GM18511 (cell line): ENCODE measurements at regions not wholly inside any gene's neighbourhood (a gene's known extent, or its start where the extent isn't known, plus 50 kb on each side); places are given as distances from the start of the nearest gene placed in this dataset.

Experiments used
- ATAC-seq: cut with Tn5 transposase; IDR thresholded peaks from one replicate; pipeline ENCODE4 v1.9.1; 2021; ENCODE audit warnings: mild to moderate bottlenecking, moderate library complexity; ENCODE audit not compliant: unreplicated experiment

DNA sequence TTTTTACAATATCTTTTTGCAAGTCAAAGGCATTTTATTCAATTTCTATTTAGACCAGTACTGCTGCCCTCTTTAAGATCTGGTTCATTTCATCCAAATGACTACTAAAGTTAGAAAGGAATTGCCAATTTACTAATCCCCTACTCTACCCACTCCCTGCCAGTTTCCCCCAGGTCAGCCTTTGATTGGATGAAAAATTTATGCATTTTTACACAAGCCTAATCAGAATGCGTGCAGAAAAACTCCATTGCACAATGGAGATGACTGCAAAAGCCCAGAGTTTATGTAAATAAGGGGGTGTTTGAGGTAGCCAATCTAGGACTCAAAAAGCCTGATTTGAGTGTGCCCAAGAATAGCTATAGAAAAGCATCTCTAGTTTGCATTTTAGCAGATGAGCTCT, 310.6 kb downstream of the PABPC4L start:
- ATAC-seq, result no peak

- no peak for ATAC-seq
Measured at GRCh38 chr4:133887723-133888122, 313.9 kb downstream of the PABPC4L start.

GRCh38 chr4:133869486-133869885, 332.1 kb downstream of the PABPC4L start:
- ATAC-seq, result no peak

DNA sequence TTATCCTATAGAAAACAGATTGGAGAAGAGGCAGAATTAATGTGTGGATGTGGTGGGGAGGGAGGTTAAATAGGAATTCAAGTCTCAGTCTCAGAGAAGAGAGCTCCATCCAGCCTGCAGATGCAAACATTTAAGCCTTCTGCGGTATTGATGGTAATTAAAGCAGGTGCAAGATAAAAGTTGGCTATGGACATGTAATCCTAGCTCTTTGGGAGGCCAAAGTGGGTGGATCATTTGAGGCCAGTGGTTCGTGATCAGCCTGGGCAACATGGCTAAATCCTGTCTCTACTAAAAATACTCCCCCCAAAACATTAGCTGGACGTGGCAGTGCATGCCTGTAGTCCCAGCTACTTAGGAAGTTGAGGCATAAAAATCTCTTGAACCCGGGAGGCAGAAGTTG, 332.7 kb downstream of the PABPC4L start:
- ATAC-seq, result no peak

GRCh38 chr4:133866328-133866699, 335.3 kb downstream of the PABPC4L start:
- no peak for ATAC-seq

DNA sequence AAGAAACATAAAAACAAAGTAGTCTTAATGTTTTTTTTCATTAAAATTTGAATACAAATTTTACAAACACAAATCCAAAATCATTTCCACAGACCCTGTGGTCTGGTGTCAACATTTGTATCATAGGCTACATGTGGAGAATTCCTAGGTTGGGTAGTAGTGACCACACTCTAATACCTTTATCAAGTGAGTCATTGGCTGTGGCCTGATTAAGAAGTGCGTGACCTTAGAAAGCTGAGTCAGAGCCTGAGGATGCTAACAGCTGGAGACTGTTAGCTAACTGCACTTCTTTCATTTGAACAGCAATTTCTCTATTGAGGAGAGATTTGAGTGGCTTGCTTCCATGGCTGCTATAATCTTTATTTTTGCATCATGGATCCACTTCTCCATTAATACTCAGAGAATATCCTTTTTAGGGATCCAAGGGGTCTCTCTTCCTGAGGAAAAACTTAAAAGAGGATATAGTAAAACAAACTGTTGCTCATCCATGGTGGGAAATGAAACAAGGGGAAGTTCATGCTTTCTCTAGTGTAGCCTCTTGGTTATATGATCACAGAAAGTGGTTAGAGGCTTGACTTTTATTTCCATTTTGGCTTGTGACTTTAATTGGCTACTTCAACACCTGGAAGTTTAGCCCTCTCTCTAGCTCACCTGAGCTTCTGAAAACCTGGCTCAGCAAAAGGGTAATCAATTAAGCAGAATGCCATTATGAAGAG, 335.8 kb downstream of the PABPC4L start:
- ATAC-seq, result no peak

GRCh38 chr4:133863153-133863552, 338.4 kb downstream of the PABPC4L start:
- ATAC-seq, result no peak

DNA sequence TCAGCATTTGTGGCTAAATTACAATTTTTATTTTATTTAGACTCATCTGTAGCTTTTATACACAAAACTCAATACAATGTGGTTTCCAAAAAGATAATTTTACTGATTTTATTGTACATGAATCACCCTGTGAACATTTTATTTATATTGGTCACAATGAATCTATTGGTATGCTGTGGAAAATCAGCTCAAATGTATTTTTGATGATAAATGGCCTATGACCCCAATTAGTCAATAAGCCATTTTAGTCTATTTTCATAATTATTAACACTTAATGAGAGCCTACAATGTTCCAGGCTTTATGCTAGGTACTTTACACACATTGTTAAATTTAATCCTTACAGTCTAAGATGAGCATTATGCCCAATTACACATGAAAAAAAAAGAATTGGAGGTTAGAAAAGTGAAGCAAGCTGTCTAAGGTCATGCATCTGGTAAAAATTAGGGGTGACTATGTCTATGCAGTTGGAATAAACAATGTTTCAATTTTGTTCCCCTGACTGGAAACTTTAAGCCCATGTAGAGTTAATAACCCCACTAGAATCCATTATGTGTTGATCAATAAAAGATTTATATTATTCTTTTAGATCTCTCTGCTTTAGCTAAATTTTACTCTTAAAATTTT, 344.7 kb downstream of the PABPC4L start:
- no peak for ATAC-seq

DNA sequence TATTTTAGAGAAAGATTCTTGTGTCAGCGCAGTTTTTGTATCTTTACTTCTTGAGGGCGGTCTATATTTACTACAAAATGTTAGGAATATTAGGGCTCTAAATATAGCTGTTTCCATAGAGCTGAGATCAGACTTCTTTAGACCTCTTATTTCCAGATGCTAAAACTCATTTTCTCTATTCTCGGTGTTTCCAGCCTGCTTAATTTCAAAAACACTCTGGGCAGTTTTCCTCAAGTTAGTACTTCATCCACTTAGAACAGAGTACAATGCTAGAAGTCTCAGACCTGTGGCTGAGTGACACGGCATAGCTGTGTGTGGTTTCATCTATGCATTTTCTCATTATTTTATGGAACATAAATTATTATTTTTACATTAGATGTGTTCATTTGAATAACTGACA, 346.6 kb downstream of the PABPC4L start:
- ATAC-seq, result no peak

DNA sequence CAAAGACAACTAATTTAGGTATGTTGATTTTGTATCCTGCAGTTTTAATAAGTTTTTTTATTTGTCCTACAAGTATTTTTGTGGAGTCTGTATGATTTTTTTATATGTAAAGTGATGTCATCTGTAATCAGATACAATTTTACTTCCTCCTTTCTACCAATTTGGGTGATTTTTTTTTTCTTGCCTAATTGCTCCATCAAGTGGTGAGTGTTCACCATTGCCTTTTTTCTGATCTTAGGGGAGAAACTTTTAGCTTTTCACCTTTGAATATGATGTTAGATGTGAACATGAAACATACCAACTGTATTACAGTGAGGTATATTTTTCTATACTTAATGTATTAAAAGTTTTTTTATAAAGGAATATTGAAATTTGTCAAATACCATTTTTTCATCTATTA, 362.3 kb downstream of the PABPC4L start:
- no peak for ATAC-seq

- ATAC-seq, result no peak
Measured at GRCh38 chr4:133823177-133823576, 378.4 kb downstream of the PABPC4L start.

GRCh38 chr4:133812954-133813353, 388.6 kb downstream of the PABPC4L start:
- ATAC-seq, result no peak

GRCh38 chr4:133812236-133812635, 389.4 kb downstream of the PABPC4L start:
- no peak for ATAC-seq

GRCh38 chr4:133808151-133808550, 393.4 kb downstream of the PABPC4L start:
- no peak for ATAC-seq

DNA sequence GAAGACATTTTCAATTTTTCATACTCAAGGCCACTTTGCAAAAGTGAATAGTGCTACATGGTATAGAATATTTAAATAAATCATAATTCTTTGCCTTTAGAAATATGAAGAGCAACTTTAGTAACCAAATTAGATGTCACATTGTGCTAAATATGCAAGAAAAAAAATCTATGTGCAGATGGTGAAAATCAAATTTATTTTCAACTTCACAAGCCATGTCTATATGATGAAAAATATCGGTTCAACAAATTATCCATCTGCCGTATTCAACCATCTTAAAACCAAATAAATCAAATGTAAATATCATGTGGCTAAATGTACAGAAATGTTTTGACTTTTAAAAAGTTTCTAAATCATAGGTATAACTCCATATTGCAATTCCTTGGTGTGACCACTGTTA, 398.2 kb downstream of the PABPC4L start:
- ATAC-seq, result no peak

- no peak for ATAC-seq
Measured at GRCh38 chr4:133802359-133803140, 399.0 kb downstream of the PABPC4L start.

- no peak for ATAC-seq
Measured at GRCh38 chr4:133801883-133802282, 399.7 kb downstream of the PABPC4L start.

DNA sequence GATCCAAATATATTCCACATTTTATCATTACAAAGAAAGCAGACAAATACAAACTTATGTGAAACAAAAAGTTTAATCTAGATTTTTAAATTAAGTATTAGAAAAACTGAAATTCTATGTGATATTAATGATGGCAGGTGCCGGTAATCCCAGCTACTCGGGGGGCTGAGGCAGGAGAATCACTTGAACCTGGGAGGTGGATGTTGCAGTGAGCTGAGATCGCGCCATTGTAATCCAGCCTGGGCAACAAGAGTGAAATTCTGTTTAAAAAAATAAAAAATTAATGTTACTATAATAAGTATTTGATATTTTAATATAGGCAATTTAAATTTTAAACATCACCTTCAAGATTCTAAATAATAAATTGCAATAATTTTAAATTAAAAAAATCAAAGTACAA, 400.6 kb downstream of the PABPC4L start:
- no peak for ATAC-seq

DNA sequence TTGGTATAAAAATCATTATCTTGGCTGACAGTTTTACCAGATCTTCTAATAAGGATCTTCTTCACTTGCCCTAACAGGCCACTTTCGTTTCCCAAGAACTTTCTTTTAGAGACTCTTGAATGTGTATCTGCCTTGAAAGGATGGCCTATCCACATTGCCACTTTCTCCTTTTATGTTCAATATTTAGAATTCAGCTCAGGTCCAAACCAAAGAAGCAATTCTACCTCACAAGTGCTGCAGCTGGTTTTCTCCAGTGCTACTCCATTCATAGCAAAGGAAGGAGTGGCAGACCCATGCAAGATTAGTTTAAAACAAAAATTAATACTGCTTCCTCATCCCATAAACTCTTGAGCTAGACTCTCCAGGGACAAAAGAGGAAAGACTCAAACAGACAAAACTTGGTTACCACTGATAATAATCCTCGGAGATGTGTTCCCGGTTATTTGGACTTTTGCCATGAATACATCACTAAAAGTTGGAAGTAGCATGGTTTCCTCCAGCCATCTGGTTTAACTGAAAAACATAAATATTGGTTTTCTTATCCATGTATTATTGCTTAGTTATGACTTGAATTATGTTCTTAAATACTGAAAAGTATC, 401.8 kb downstream of the PABPC4L start:
- no peak for ATAC-seq

DNA sequence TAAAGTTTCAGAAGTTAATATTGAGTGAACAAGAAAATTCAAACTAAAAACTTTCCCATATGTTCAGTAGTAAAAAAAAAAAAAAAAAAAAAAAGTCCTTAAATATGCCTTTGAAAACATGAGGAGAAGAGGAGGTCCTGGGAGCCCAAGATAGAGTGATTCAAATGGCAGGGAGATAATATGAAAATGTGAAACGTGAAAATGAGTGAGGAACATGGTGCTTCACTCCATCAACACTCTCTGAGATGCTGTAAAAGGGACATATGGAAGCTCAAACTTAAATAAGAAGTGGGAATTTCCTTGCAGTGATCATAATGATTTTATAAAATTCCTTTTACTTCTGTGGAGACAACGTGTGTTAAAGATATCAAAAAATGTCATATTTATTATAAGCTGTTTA, 423.9 kb downstream of the PABPC4L start:
- no peak for ATAC-seq

GRCh38 chr4:133776961-133777360, 424.6 kb downstream of the PABPC4L start:
- ATAC-seq, result no peak

GRCh38 chr4:133776503-133776902, 425.1 kb downstream of the PABPC4L start:
- no peak for ATAC-seq
